ENCODE measurements at regions not wholly inside any gene's neighbourhood (a gene's known extent, or its start where the extent isn't known, plus 50 kb on each side); places are given as distances from the start of the nearest gene placed in this dataset.

DNA sequence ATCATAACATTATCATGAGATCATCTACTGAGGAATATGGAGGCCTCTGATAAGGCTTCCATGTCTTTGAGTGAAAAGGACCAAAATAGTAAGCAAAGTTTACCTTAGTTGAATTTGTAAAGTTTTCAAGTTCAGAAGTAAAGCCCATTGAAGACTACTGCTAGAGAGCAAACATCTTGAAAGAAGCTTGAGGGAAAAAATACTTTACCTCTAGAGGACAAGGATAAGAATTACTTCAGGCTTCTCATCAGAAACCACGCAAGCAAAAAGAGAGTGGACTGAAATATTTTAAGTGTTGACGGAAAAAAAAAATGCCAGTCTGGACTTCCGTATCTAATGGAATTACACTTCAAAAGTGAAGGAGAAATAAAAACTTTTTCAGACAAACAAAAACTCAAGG, 114.3 kb downstream of the MPP7 start:
- no peaks in the 10 kb centered on the region for H3K27me3 ChIP-seq (ENCODE audit: control insufficient read depth, insufficient read depth, low read length)
- H3K36me3 ChIP-seq (ENCODE audit: control insufficient read depth, insufficient read depth, low read length) = no peaks in the 10 kb centered on the region
- Mint-ChIP-seq H3K4me1 (peaks cover 0 to 28% (median 11%) of the 10 kb centered on the region in 4 donors), H3K27me3 (no peaks in the 10 kb centered on the region), H3K9me3 (no peaks in the 10 kb centered on the region), H3K4me3 (no peak overlapping the region), H3K36me3 (peaks cover 3% of the 10 kb centered on the region), H3K27ac (no peak overlapping the region)
- no peak for ATAC-seq (ENCODE audit: low read depth in 2 of 2)
- no peak overlapping the region for H3K27ac ChIP-seq (ENCODE audit: insufficient read depth, low read length, poor library complexity, severe bottlenecking)
- no peaks in the 10 kb centered on the region for H3K9me3 ChIP-seq (ENCODE audit: control insufficient read depth in 2 of 2, low read length in 2 of 2)
- H3K4me1 ChIP-seq (ENCODE audit: control insufficient read depth, insufficient read depth, low read length, poor library complexity, severe bottlenecking) = no peaks in the 10 kb centered on the region
- no peak overlapping the region for H3K4me3 ChIP-seq (ENCODE audit: low read depth, low read length)
- no peak for DNase-seq

DNA sequence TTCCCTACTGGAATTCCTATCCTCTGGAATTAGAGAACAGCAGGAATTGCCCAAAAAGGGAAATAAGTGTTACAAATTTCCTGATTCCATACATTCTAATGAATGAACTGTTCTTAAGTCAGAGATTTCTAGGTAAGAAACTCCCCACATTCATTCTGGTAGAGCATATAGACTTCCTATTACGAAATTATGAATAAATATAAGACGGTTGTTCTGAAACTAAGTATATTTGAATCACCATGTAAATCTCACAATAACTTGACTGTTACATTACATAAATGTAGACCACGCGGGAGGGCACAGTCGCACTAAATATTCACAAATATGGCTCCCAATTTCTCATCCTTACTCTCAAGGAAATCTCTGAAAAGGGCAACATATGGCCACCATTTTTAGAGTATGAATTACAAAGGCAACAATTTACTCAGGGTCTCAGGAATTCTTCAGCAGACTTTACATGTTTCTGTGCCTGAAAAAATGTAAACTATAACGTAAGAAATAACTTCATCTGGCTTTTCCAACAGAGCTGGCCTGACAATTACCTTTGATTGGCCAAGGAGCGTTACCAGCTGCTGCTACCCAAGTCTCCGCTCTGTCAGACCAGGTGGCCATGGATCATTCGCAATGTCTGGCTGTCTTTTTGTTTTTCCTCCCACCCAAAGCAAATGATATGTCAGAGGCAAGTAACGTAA, 115.8 kb downstream of the MPP7 start:
- H3K27me3 Mint-ChIP-seq = no peaks in the 10 kb centered on the region
- no peaks in the 10 kb centered on the region for H3K27me3 ChIP-seq (ENCODE audit: control insufficient read depth, insufficient read depth, low read length)
- no peak overlapping the region for H3K4me3 Mint-ChIP-seq
- H3K4me1 ChIP-seq (ENCODE audit: control insufficient read depth, insufficient read depth, low read length, poor library complexity, severe bottlenecking) = no peaks in the 10 kb centered on the region
- H3K4me3 ChIP-seq (ENCODE audit: low read depth, low read length) = no peak overlapping the region
- H3K4me1 Mint-ChIP-seq = peaks cover 3 to 23% (median 11%) of the 10 kb centered on the region in 4 donors
- H3K36me3 ChIP-seq (ENCODE audit: control insufficient read depth, insufficient read depth, low read length) = no peaks in the 10 kb centered on the region
- no peak for DNase-seq
- H3K27ac ChIP-seq (ENCODE audit: insufficient read depth, low read length, poor library complexity, severe bottlenecking) = no peak overlapping the region
- H3K9me3 ChIP-seq (ENCODE audit: control insufficient read depth in 2 of 2, low read length in 2 of 2) = no peaks in the 10 kb centered on the region
- ATAC-seq (ENCODE audit: low read depth in 2 of 2) = no peak
- H3K27ac Mint-ChIP-seq = peak overlapping the region in 1 of 3 donors; percentile 20
- H3K9me3 Mint-ChIP-seq = no peaks in the 10 kb centered on the region
- no peaks in the 10 kb centered on the region for H3K36me3 Mint-ChIP-seq

DNA sequence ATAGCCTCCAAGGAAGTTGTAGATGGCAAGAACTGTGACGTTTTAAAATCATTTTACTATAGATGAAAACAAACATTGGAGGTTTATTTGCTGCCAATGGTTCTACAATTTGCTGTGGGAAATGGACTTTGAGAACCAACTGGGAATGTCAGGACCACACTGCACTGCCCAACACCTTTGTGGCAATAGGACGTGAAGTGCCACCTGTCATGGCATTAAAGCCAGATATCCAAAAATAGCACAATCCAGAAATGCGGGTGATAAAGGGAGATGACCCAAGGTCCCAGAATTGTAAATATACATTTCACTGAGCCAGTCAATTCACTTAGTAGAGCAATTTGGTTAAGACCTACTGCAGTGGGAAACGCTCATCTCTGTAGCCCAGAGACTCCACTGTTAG, 116.4 kb downstream of the MPP7 start:
- no peak overlapping the region for H3K4me3 Mint-ChIP-seq
- H3K27me3 ChIP-seq (ENCODE audit: control insufficient read depth, insufficient read depth, low read length) = no peaks in the 10 kb centered on the region
- H3K27ac Mint-ChIP-seq = no peak overlapping the region
- H3K4me3 ChIP-seq (ENCODE audit: low read depth, low read length) = no peak overlapping the region
- peaks cover 5 to 20% (median 12%) of the 10 kb centered on the region in 4 donors for H3K4me1 Mint-ChIP-seq
- ATAC-seq (ENCODE audit: low read depth in 2 of 2) (no peak), DNase-seq (no peak)
- H3K27ac ChIP-seq (ENCODE audit: insufficient read depth, low read length, poor library complexity, severe bottlenecking) = no peak overlapping the region
- H3K27me3 Mint-ChIP-seq = no peaks in the 10 kb centered on the region
- H3K4me1 ChIP-seq (ENCODE audit: control insufficient read depth, insufficient read depth, low read length, poor library complexity, severe bottlenecking) = no peaks in the 10 kb centered on the region
- H3K9me3 ChIP-seq (ENCODE audit: control insufficient read depth in 2 of 2, low read length in 2 of 2) = no peaks in the 10 kb centered on the region
- no peaks in the 10 kb centered on the region for H3K36me3 Mint-ChIP-seq
- H3K36me3 ChIP-seq (ENCODE audit: control insufficient read depth, insufficient read depth, low read length) = no peaks in the 10 kb centered on the region
- no peaks in the 10 kb centered on the region for H3K9me3 Mint-ChIP-seq

DNA sequence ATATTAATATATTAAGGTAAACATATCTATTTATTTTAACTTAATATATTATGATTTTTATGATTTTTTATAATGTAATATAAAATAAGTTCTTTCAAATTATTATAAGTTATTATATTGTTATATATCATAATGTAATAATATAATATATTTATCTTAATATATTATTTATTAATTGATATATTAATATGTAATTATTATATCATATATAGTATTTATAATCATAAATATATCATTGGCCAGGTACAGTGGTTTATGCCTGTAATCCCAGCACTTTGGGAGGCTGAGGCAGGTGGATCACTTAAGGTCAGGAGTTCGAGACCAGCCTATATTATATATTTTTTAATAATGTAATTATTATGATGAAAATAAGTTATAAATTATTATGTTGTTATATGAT, 118.1 kb downstream of the MPP7 start:
- Mint-ChIP-seq H3K27ac (no peak overlapping the region), H3K9me3 (no peaks in the 10 kb centered on the region), H3K36me3 (no peaks in the 10 kb centered on the region), H3K4me1 (peaks cover 0 to 10% (median 8%) of the 10 kb centered on the region in 4 donors), H3K4me3 (no peak overlapping the region), H3K27me3 (no peaks in the 10 kb centered on the region)
- Histone ChIP-seq H3K9me3 (ENCODE audit: control insufficient read depth in 2 of 2, low read length in 2 of 2) (no peaks in the 10 kb centered on the region), H3K36me3 (ENCODE audit: control insufficient read depth, insufficient read depth, low read length) (no peaks in the 10 kb centered on the region), H3K4me3 (ENCODE audit: low read depth, low read length) (no peak overlapping the region), H3K27me3 (ENCODE audit: control insufficient read depth, insufficient read depth, low read length) (no peaks in the 10 kb centered on the region), H3K4me1 (ENCODE audit: control insufficient read depth, insufficient read depth, low read length, poor library complexity, severe bottlenecking) (no peaks in the 10 kb centered on the region), H3K27ac (ENCODE audit: insufficient read depth, low read length, poor library complexity, severe bottlenecking) (no peak overlapping the region)
- ATAC-seq (ENCODE audit: low read depth in 2 of 2) (no peak), DNase-seq (no peak)

DNA sequence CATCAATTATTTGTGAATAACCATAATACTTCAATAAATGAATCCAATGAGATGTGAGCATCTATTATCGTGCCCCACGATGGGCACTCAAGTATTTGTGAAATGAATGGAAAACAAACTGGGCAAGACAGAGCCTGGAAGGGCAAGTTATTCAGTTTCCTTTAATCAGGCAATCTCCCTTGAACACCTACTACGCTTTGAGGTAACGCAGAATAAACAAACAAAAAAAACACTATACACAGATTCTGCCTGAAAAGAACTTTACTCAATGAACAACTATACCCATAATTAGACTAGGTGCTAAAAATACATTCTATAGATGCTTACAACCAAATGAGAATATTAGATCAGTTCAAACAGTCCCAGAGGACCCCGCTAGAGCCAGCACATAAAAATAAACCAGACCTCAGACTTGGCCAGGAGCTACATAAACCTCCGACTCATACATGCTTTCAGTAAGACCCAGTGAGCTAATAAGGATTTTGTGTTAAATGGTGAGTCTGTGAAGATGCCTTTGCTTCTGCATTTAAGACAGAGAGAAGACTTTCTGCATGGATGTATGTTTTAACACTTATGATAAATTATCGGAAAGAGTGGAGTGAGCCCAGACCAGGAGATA, 121.3 kb downstream of the MPP7 start:
- H3K27ac Mint-ChIP-seq = no peak overlapping the region
- H3K27ac ChIP-seq (ENCODE audit: insufficient read depth, low read length, poor library complexity, severe bottlenecking) = no peak overlapping the region
- peaks cover 18 to 29% (median 25%) of the 10 kb centered on the region in 4 donors for H3K4me1 Mint-ChIP-seq
- no peak for DNase-seq
- no peaks in the 10 kb centered on the region for H3K9me3 ChIP-seq (ENCODE audit: control insufficient read depth in 2 of 2, low read length in 2 of 2)
- no peak overlapping the region for H3K4me3 ChIP-seq (ENCODE audit: low read depth, low read length)
- no peaks in the 10 kb centered on the region for H3K36me3 Mint-ChIP-seq
- ATAC-seq (ENCODE audit: low read depth in 2 of 2) = no peak
- peaks cover 20% of the 10 kb centered on the region for H3K4me1 ChIP-seq (ENCODE audit: control insufficient read depth, insufficient read depth, low read length, poor library complexity, severe bottlenecking)
- no peaks in the 10 kb centered on the region for H3K27me3 ChIP-seq (ENCODE audit: control insufficient read depth, insufficient read depth, low read length)
- peaks cover 0 to 2% (median 0%) of the 10 kb centered on the region in 7 donors for H3K9me3 Mint-ChIP-seq
- H3K27me3 Mint-ChIP-seq = peaks cover 4% of the 10 kb centered on the region
- no peaks in the 10 kb centered on the region for H3K36me3 ChIP-seq (ENCODE audit: control insufficient read depth, insufficient read depth, low read length)
- H3K4me3 Mint-ChIP-seq = no peak overlapping the region

DNA sequence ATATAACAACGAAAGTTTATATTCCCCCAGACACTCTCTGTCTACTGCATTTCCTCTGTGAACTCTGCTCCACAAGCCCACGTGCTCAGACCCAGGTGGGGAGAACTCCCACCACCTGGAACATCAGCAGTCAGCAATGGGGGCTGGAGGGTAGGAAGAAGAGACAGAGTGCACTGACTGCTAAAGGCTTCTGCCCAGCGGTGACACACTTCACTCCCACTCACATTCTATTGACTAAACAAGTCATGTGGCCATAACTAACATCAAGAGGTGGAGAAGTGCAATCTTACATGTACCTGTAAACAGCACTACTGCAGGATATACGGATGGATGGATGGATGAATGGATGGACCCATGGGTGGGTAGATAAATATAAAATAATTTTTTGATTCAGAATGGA, 122.2 kb downstream of the MPP7 start:
- Mint-ChIP-seq H3K27ac (no peak overlapping the region), H3K4me3 (no peak overlapping the region), H3K4me1 (peaks cover 23 to 36% (median 29%) of the 10 kb centered on the region in 4 donors), H3K36me3 (peaks cover 4% of the 10 kb centered on the region), H3K27me3 (peaks cover 4% of the 10 kb centered on the region), H3K9me3 (peaks cover 0 to 2% (median 0%) of the 10 kb centered on the region in 7 donors)
- H3K27me3 ChIP-seq (ENCODE audit: control insufficient read depth, insufficient read depth, low read length) = no peaks in the 10 kb centered on the region
- no peak overlapping the region for H3K4me3 ChIP-seq (ENCODE audit: low read depth, low read length)
- no peaks in the 10 kb centered on the region for H3K36me3 ChIP-seq (ENCODE audit: control insufficient read depth, insufficient read depth, low read length)
- DNase-seq = no peak
- H3K27ac ChIP-seq (ENCODE audit: insufficient read depth, low read length, poor library complexity, severe bottlenecking) = no peak overlapping the region
- no peaks in the 10 kb centered on the region for H3K9me3 ChIP-seq (ENCODE audit: control insufficient read depth in 2 of 2, low read length in 2 of 2)
- ATAC-seq (ENCODE audit: low read depth in 2 of 2) = no peak
- peaks cover 20% of the 10 kb centered on the region for H3K4me1 ChIP-seq (ENCODE audit: control insufficient read depth, insufficient read depth, low read length, poor library complexity, severe bottlenecking)

DNA sequence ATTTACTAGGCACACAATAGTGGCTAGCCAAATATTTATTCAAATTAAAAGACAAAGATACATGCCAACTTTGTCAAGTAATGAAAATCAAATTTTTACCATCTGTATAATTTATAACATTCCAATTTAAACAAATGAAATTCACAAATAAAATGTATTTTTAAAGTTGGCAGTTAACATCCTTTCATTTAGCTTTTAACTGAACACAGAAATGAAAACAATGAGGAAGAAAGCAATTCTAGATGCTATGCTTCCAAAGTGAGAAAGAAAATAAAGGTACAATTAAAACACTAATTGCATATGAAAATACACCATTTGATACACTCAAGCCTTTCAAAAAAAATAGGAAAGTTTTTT, 123.1 kb downstream of the MPP7 start:
- Histone ChIP-seq H3K9me3 (ENCODE audit: control insufficient read depth in 2 of 2, low read length in 2 of 2) (no peaks in the 10 kb centered on the region), H3K36me3 (ENCODE audit: control insufficient read depth, insufficient read depth, low read length) (no peaks in the 10 kb centered on the region), H3K27me3 (ENCODE audit: control insufficient read depth, insufficient read depth, low read length) (no peaks in the 10 kb centered on the region), H3K4me1 (ENCODE audit: control insufficient read depth, insufficient read depth, low read length, poor library complexity, severe bottlenecking) (peaks cover 20% of the 10 kb centered on the region), H3K4me3 (ENCODE audit: low read depth, low read length) (no peak overlapping the region), H3K27ac (ENCODE audit: insufficient read depth, low read length, poor library complexity, severe bottlenecking) (no peak overlapping the region)
- Mint-ChIP-seq H3K4me3 (peak overlapping the region in 2 of 4 donors; percentile 50 to 73), H3K27ac (no peak overlapping the region), H3K27me3 (peaks cover 4% of the 10 kb centered on the region), H3K4me1 (peaks cover 23 to 36% (median 28%) of the 10 kb centered on the region in 4 donors), H3K36me3 (peaks cover 4% of the 10 kb centered on the region), H3K9me3 (peaks cover 0 to 2% (median 0%) of the 10 kb centered on the region in 7 donors)
- no peak for ATAC-seq (ENCODE audit: low read depth in 2 of 2)
- no peak for DNase-seq

Data from CD4-positive, CD25-positive, alpha-beta regulatory T cell (primary cell).